GM21528 (cell line): ENCODE measurements at regions not wholly inside any gene's neighbourhood (a gene's known extent, or its start where the extent isn't known, plus 50 kb on each side); places are given as distances from the start of the nearest gene placed in this dataset.
"Not testable (repeated sequence)": the region's sequence is repeated elsewhere in the genome, so short reads cannot be mapped to it uniquely, and the experiment has no call there.

Experiments
- ATAC-seq: cut with Tn5 transposase; IDR thresholded peaks from one replicate; pipeline ENCODE4 v1.9.1; 2021; ENCODE audit warnings: mild to moderate bottlenecking, moderate library complexity; ENCODE audit not compliant: unreplicated experiment, low FRiP score

DNA sequence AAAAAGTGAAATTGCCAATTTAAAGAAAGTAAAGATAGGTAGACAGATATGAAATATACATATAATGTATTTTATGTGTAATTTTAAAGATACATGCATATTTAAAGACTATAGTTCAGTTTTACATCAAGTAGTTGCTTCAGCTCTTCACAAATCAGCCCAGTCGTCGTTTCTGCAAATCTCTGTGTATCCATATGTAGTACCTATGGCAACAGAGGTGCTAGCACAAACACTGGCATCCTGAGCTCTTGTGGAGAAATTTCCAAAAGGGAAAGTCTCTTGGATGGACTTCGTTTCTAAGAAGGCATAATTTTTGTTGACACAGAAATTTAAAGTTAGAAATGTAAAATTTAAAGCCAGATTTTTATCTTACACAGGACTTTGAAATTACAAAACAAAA is 1284.7 kb downstream of the ROBO1 start:
- no peak for ATAC-seq

DNA sequence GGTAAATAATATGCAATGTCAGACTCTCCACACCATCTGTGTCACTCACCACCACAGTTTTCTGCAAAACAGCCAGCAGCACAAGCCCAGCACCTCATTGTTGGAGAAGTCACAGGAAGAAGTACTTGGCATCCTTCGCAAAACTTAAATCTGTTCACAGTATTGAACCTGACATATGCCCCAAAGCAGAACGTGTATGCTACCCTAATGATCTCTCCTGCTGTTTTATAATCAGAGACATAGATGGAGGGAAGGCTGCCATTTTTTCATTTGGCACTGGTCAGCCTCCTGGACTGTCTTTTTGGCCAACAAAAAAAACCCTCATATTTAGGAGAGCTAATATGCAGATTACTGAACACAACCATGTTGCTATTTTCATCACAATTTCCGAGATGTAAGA is 1272.9 kb downstream of the ROBO1 start:
- no peak for ATAC-seq

DNA sequence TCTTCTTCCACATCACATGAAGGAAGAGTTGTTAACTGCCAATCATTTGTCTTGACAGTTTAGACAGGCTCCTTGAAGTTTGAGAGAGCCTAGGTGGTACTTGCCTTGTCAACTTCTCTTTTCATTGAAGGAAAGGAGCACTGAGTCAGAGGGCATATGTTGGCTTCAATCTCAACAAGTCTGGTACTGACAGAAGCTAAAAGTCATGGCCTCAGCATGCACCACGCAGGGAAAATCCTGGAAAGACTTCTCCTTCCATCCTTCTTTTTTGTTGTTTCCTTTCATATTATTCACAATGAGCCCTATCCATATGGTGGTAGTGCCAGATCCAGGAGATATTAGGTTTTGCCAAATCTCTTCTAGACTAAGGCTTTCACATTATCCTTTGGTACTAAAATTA is 1272.5 kb downstream of the ROBO1 start:
- ATAC-seq: no peak

DNA sequence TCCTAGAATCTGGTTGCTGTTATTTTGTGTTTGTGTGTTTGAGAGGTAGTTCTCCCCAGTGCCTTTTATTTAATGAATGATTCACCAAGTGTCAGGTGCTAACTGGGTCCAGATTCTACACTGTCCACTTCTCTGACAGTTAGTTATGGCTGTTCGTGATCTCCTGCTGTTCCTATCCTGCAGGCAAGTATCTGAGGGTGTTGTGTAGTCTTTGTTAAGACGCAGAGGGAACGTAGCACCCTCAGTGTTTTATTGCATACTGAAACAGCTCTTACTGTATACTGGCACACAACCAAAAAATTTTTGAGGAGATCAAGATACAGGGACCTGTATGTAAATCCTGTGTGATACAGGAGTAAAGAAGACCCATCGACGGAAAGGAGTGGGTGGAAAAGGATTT is 1271.3 kb downstream of the ROBO1 start:
- ATAC-seq: no peak

DNA sequence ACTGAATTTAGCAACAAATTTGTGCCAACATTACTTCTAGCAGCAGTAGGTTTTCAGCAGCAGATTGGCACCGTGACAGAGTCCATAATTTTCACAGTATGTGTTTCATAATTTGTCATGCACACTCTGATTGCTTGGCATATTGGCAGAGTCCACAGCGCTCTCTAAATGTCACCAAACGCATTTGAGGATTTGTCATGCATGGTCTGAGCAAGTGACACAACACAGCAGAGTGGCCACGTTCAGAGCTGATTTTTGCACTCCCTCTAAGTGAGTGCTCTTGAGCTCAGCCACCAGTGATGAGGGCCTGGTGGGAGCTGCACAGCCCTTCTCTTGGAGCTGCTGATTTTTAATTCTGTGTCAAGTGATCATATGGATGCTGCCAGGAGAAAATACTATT is 1270.8 kb downstream of the ROBO1 start:
- ATAC-seq: no peak

DNA sequence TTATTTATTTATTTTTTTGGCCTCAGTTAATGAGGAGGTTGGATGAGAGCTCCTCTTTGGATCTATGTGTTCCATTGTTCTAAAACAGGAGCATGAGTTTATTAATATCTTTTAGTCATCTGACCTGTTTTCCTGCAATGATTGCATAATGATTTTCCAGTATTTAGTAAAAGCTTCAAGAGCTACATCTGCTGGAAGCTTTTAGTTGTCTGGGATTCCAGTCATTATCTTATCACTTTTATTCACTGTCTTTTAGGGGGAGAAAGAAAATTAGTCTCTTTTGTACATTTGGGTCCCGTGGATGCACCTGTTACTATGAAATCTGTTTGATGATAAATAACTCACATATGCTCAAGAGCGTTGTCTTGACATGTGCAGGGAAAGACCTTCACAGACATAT is 1270.0 kb downstream of the ROBO1 start:
- ATAC-seq: no peak

DNA sequence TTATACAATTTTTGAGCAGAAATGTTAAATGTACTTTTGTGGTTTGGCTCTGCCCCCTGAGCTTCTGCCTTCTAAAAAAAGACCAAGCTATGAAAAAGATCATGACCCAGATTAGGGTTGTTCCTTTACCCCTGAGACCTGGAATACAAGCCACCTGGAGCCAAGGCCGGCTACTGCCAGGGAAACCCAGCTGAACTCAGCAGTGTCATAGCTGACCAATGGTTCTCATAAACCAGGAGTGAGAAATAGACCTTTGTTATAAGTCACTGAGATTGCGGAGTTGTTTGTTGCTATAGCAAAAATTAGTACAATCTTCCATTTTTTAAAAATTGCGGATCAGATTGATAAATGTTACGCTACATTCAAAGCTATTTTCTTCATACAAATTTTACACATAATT is 1261.7 kb downstream of the ROBO1 start:
- no peak for ATAC-seq

DNA sequence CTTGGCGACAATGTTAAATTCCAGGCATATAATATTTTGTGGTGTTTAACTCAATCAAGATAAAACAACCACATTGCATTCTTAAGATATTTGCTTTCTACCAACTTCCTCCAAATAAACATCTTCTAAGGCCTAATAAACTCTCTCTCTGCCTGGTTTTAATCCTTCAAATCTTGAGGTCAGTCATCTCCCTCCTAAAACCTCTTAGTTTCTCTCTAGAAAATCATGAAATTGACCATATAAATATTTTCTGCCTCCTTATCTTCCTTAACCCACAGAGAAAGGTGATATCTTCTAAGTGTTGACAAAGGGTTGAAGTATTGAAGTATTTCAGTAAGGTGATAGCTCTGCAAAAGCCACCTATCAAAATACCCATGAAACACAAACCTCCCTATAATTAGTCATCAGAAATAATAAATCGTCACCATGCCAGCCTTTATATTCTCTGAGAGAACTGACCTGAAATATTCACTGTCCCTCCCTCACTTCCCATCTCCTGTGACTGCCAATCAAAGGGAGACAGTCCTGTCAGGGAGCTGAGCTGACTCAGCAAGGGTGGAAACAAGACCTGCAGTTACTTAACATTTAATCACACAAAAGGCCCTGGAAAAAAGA is 1261.1 kb downstream of the ROBO1 start:
- ATAC-seq: no peak

DNA sequence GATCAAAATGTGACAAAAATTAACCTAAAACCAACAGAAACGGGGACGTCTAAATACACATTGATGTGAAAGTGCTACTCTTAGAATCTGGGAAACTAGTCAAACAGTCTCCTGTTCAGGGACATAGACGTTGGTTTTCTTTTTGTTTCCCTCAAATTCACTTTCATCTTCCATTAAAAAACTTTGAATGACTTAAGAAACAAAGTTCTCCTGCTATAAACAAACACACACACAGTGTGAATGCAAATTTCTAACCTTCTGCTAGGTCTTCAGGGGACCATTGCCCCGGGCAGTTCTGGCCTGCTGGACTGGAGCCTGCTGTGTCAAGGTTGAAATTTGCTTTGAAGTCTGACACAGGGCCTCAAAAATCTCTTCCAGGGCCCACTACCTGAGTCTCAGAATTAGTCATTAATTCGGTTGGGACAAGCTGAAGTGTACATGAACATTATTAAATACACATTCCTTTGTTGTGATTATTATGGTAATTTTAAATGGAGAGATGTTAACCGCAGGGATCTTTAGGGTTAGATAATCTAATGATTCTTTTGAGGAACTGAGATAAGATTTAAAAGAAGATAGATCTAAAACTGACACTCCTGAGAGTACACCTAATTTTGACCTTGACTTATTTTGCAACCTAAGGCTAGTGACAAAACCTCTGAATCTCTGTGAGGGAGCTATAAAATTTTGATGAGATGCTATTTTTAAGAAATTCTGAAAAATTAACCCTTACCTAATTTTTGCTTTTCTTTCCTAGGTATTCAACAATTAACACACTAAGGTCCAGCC is 1260.4 kb downstream of the ROBO1 start:
- ATAC-seq: no peak

DNA sequence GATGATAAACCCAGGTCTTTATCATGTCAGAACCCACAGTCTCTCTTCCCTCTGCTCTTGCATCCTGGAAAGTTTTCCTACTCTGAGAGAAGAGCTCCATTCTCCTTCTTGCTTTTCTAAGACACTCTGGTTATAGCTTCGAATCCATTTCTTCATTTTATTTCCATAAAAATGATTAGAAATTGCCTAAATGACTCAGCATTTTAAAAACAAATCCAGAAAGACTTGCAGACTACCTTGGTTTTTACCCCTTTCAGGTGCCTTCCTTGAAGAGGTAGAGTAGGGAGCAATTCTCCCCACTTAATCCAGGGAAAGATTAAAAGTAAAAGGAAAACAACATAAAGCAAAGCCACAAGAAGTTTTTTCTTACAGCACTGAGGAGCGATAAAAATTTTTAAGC is 1256.0 kb downstream of the ROBO1 start:
- ATAC-seq: no peak

DNA sequence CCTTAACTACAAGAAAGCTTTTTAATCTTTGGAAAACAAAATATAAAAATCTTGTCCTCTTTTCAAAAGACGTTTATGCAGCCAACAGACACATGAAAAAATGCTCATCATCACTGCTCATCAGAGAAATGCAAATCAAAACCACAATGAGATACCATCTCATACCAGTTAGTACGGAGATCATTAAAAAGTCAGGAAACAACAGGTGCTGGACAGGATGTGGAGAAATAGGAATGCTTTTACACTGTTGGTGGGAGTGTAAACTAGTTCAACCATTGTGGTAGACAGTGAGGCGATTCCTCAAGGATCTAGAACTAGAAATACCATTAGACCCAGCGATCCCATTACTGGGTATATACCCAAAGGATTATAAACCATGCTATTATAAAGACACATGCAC is 1255.0 kb downstream of the ROBO1 start:
- not testable (repeated sequence) for ATAC-seq

DNA sequence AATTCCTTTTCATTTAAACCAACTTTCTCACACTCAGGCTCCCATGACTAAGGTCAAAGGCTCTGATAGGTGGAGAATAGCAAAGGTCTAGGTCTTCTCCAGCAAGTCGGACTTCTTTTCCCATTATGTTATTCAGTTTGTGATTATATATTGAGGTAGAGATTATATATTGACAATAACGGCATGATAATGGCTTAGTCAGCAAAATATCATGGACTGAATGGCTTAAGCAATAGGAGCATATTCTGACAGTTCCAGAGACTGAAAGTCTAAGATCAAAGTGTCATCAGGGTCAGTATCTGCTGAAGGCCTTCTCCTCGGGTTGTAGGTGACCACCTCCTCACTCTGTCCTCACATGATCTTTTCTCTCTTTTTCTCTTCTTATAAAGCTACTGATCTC is 1251.4 kb downstream of the ROBO1 start:
- no peak for ATAC-seq

DNA sequence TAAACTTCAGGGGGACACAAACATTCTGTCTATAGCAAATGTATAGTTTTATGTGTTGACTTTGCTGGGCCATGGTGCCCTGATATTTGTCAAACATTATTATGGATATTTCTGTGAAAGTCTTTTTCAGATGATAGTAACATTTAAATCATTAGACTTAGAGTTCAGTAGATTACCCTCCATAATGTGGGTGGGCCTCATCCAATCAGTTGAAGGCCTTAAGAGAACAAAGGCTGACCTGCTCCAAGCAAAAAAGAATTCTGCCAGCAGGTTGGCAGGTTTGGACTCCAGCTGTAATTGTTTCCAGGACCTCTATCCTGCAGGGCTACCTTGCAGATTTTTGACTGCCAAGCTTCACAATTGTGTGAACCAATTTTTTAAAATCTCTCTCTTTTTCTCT is 1250.9 kb downstream of the ROBO1 start:
- ATAC-seq: no peak

DNA sequence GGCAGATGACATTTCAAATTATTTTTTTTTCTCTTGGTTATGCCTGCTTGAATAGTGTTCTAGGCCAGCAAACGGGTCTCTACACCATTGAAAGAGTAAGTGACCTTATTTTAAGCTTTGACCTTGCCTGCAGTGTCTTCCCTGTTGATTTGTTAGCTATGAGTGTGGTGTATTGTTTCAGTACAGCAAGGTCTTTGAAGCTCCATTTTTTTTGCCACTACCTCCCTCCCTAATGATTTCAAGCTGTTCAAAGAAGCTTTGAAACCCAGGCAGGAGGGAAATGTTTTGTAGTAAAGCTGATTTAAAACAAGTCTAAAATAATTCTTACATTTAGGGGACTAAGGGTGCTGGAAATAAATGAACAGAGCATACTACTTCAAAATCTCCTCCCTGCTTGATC is 1249.8 kb downstream of the ROBO1 start:
- no peak for ATAC-seq

DNA sequence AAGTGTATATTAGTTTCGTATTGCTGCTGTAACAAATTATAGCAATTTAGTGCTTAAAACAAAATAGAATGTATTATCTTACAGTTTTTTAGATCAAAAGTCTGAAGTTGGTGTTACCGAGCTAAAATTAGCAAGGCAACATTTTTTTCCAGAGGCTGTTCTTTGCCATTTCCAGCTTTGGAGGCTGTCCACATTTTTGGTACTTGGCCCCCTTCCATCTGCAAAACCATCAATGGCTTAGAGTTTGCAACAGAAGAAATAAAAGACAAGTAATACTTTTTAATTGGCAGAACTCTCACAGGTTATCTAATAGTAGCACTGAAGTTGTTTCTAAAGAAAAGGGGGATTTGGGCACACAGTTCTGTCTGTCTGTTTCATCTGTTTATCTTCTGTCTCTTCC is 1248.5 kb downstream of the ROBO1 start:
- ATAC-seq: no peak

DNA sequence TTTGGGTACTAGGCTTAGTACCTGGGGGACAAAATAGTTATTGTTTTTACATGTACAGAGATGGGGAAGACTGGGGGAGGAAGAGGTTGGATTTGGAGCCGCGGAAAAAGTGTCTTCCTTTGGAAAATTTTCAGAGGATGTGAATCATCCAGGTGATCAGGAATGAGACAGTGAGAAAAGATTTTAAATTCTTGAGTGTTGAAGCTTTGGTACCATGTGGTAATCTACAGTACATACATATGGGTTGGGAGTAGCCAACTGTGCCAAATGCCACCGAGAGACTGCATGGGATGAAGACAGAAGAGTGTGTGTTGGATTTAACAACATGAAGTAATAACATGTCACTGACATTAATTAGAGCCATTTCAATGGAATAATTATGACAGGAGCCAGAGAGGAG is 1238.2 kb downstream of the ROBO1 start:
- no peak for ATAC-seq

DNA sequence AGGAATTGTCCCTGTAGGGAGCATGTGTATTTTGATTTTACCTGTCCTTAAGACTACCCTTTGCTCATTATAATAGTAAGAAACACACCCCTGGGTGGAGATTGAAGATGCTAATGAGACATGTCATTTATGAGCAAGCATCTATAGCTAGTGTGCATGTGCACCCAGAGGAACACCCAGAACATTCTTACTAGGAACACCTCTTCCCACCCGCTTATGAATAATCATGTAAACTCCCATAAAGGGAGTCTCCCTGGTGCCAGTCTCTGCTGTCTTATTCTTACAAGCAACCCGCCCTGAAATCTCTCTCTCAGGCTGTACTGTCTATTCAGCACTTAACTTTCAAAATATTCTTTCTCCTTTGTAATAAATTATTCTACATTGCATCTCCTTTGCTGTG is 1227.3 kb downstream of the ROBO1 start:
- ATAC-seq: no peak

DNA sequence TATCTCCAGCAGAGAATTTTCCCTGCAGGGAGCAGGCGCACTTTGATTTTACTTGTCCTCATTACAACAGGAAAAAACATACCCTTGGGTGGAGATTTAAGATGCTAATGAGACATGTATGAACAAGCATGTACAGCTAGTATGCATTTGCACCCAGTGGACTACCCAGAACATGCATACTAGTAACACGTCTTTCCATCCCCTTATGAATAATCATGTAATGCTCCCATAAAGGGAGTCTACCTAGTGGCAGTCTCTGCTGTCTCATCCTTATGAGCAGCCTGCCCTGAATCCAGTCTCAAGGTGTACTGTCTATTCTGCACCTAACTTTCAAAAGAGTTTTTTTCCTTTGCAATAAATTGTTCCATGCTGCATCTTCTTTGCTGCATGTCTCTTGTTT is 1222.0 kb downstream of the ROBO1 start:
- ATAC-seq: no peak
